SU-DHL-6 (cell line): ENCODE measurements at regions not wholly inside any gene's neighbourhood (a gene's known extent, or its start where the extent isn't known, plus 50 kb on each side); places are given as distances from the start of the nearest gene placed in this dataset.

Experiments
- H2AFZ ChIP-seq: fragments of 200-600 bp; sonication (generic); 2 replicates; pipeline ENCODE4 v1.6.1; 2014; ENCODE audit warnings: low read depth, mild to moderate bottlenecking, moderate library complexity, mixed read lengths, antibody characterized with exemption, low read length; ENCODE audit not compliant: severe bottlenecking
- H3F3A ChIP-seq: fragments of 200-600 bp; shearing (Covaris generic); 2 replicates; pipeline ENCODE4 v1.6.0; 2016; ENCODE audit warnings: antibody characterized with exemption, mild to moderate bottlenecking; ENCODE audit not compliant: insufficient read depth
- H3K27ac ChIP-seq: fragments of 200-600 bp; sonication (generic); 2 replicates; pipeline ENCODE4 v1.5.1; 2016; ENCODE audit warnings: low read depth, mild to moderate bottlenecking, low read length, moderate library complexity, mixed read lengths
- H3K27me3 ChIP-seq: fragments of 200-600 bp; sonication (generic), shearing (Covaris generic); 2 replicates; pipeline ENCODE4 v1.6.0; 2014; ENCODE audit warnings: mild to moderate bottlenecking, low read length
- H3K36me3 ChIP-seq: fragments of 200-600 bp; sonication (generic); 2 replicates; pipeline ENCODE4 v1.6.1; 2014; ENCODE audit warnings: mild to moderate bottlenecking, low read length, mixed read lengths
- H3K4me2 ChIP-seq: fragments of 300-600, 200-600 bp; shearing (Covaris generic), sonication (generic); 2 replicates; pipeline ENCODE4 v1.6.0; 2014; ENCODE audit warnings: low read length, low read depth, mild to moderate bottlenecking; ENCODE audit not compliant: poor library complexity, severe bottlenecking
- H3K4me3 ChIP-seq: fragments of 200-600 bp; sonication (generic); 2 replicates; pipeline ENCODE4 v1.5.1; 2014; ENCODE audit warnings: antibody characterized with exemption, low read length, mild to moderate bottlenecking, mixed read lengths; ENCODE audit not compliant: insufficient read depth, poor library complexity, severe bottlenecking
- H3K79me2 ChIP-seq: fragments of 200-600 bp; sonication (generic); 2 replicates; pipeline ENCODE4 v1.6.1; 2014; ENCODE audit warnings: mild to moderate bottlenecking, low read length, moderate library complexity; ENCODE audit not compliant: insufficient read depth
- H3K9ac ChIP-seq: fragments of 200-600 bp; sonication (generic); 2 replicates; pipeline ENCODE4 v1.7.0; 2014; ENCODE audit warnings: mild to moderate bottlenecking, low read length
- H3K9me2 ChIP-seq: fragments of 200-600 bp; sonication (generic); replicated peaks from 2 replicates; pipeline ENCODE4 v1.6.1; 2014; ENCODE audit warnings: low read length; ENCODE audit not compliant: insufficient read depth
- H3K9me3 ChIP-seq: fragments of 200-600 bp; sonication (generic); 2 replicates; pipeline ENCODE4 v1.6.1; 2014; ENCODE audit warnings: low read length, mixed read lengths; ENCODE audit not compliant: insufficient read depth
- H4K20me1 ChIP-seq: fragments of 200-600 bp; sonication (generic); 2 replicates; pipeline ENCODE4 v1.6.1; 2014; ENCODE audit warnings: low read depth, mild to moderate bottlenecking, antibody characterized with exemption, low read length, moderate library complexity, mixed read lengths
- CTCF ChIP-seq: fragments of 200-600 bp; sonication (generic); IDR thresholded peaks from one replicate; pipeline ENCODE4 v1.5.1; 2017; ENCODE audit warnings: antibody characterized with exemption, mild to moderate bottlenecking, low read length, moderate library complexity; ENCODE audit not compliant: insufficient read depth, poor library complexity, severe bottlenecking
- EZH2phosphoT487 ChIP-seq: fragments of 200-600 bp; sonication (generic), shearing (Covaris generic); conservative IDR thresholded peaks from 2 replicates; pipeline ENCODE4 v1.6.1; 2018; ENCODE audit warnings: mild to moderate bottlenecking, antibody characterized with exemption, low read length, moderate library complexity, mixed read lengths

GRCh38 chr11:45569776-45570175, 95.6 kb downstream of the CHST1 start:
- Histone ChIP-seq H3K4me2 (no peak overlapping the region), H3F3A (no peaks in the 10 kb centered on the region), H3K79me2 (no peaks in the 10 kb centered on the region), H3K9me2 (no peaks in the 10 kb centered on the region), H3K9ac (no peak overlapping the region), H3K4me3 (no peak overlapping the region), H4K20me1 (no peaks in the 10 kb centered on the region), H3K9me3 (no peaks in the 10 kb centered on the region), H3K36me3 (no peaks in the 10 kb centered on the region), H2AFZ (no peak overlapping the region), H3K27me3 (no peaks in the 10 kb centered on the region), H3K27ac (no peak overlapping the region)
- no peak for TF ChIP-seq EZH2phosphoT487
- TF ChIP-seq CTCF: no peak

GRCh38 chr11:45568049-45568448, 97.4 kb downstream of the CHST1 start:
- H2AFZ ChIP-seq: no peak overlapping the region
- H3K36me3 ChIP-seq: no peaks in the 10 kb centered on the region
- no peak overlapping the region for H3K4me2 ChIP-seq
- H3K4me3 ChIP-seq: no peak overlapping the region
- H3K9me2 ChIP-seq: no peaks in the 10 kb centered on the region
- no peak for TF ChIP-seq EZH2phosphoT487
- TF ChIP-seq CTCF: no peak
- no peaks in the 10 kb centered on the region for H3K79me2 ChIP-seq
- H3K27ac ChIP-seq: no peak overlapping the region
- H3K9ac ChIP-seq: no peak overlapping the region
- no peaks in the 10 kb centered on the region for H4K20me1 ChIP-seq
- no peaks in the 10 kb centered on the region for H3K27me3 ChIP-seq
- no peaks in the 10 kb centered on the region for H3K9me3 ChIP-seq
- no peaks in the 10 kb centered on the region for H3F3A ChIP-seq

DNA sequence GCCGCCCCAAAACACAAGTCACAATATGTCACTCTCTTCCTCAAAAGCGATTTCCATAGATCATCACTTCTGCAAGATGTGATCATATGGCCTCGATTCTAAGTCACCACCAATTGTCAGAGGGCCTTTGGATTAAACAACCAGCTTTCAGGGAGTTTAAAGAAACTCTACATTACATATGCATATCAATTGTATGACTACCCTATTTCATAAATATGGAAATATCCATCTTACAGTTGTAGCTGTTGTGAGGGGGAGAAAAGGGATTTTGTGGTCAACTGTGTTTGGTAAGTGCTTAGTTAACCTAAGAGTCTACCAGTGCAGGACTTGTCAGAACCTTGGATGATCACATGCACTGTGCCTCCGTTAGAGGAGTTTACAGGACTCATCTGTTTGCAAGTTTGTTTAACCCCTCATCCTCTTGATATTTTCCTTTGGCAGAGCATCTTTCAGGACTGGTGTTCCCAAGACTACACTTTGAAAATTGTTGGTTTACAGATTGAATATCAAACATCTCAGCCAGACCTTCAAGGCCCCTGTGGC, 99.9 kb downstream of the CHST1 start:
- no peaks in the 10 kb centered on the region for H3K27me3 ChIP-seq
- TF ChIP-seq CTCF (no peak), EZH2phosphoT487 (no peak)
- H2AFZ ChIP-seq: no peak overlapping the region
- H3F3A ChIP-seq: no peaks in the 10 kb centered on the region
- H3K4me3 ChIP-seq: no peak overlapping the region
- no peaks in the 10 kb centered on the region for H3K9me3 ChIP-seq
- no peaks in the 10 kb centered on the region for H4K20me1 ChIP-seq
- H3K9me2 ChIP-seq: no peaks in the 10 kb centered on the region
- H3K79me2 ChIP-seq: no peaks in the 10 kb centered on the region
- H3K36me3 ChIP-seq: no peaks in the 10 kb centered on the region
- no peak overlapping the region for H3K27ac ChIP-seq
- H3K9ac ChIP-seq: no peak overlapping the region
- no peak overlapping the region for H3K4me2 ChIP-seq
